Pancreas (tissue), 10 donors: ENCODE measurements at regions not wholly inside any gene's neighbourhood (a gene's known extent, or its start where the extent isn't known, plus 50 kb on each side); places are given as distances from the start of the nearest gene placed in this dataset.
"Not testable (repeated sequence)": the region's sequence is repeated elsewhere in the genome, so short reads cannot be mapped to it uniquely, and the experiment has no call there.

Experiments
- ATAC-seq, 4 donors: fragments of 200-7000 bp; cut with Tn5 transposase; one replicate each; pipeline versions ENCODE4 v1.8.0 to v1.9.1; 2020; ENCODE audit warnings: mild to moderate bottlenecking in 4 of 4, moderate library complexity in 4 of 4
- DNase-seq, 6 donors: peaks; one replicate each; pipeline ENCODE4 v3.0.0-alpha.2; 2020
- FAIRE-seq: peaks from 2 replicates; lab custom pipeline; 2012; peaks lifted over from hg19 to GRCh38; lab: Jason Lieb, UNC
- H3K27ac ChIP-seq, 4 donors: fragments of 200-600 bp; sonication (generic); 1 replicate in 3 of 4; 2 replicates in 1 of 4; pipeline versions ENCODE4 v1.5.0 to v1.8.0; 2020
- H3K27me3 ChIP-seq, 4 donors: fragments of 200-600 bp; one replicate each; pipeline ENCODE4 v1.8.0; 2021
- H3K36me3 ChIP-seq, 3 donors: fragments of 200-600 bp; sonication (generic) in 1 of 3; one replicate each; pipeline versions ENCODE4 v1.5.0 to v1.8.0; 2020 to 2021
- H3K4me1 ChIP-seq, 3 donors: fragments of 200-600 bp; one replicate each; pipeline ENCODE4 v1.8.0; 2021
- H3K4me3 ChIP-seq, 4 donors: fragments of 200-600 bp; sonication (generic) in 2 of 4; one replicate each; pipeline versions ENCODE4 v1.5.0 to v1.8.0; 2020 to 2021
- H3K9me3 ChIP-seq, 4 donors: fragments of 200-600 bp; one replicate each; pipeline ENCODE4 v1.8.0; 2021
- WGBS, 2 donors: extraction: QIAGEN DNeasy Blood & Tissue Kit; methylation state at CpG; one replicate each; pipeline ENCODE4 v1.1.7; 2013; 5-methylcytosine and 5-hydroxymethylcytosine counted together
- intact Hi-C, 3 donors: fragments of 100-400 bp; cut with DNase I; formaldehyde crosslinking; loops; one replicate each; pipeline versions ENCODE4 v1.11.1 to v1.14.2; 2022
- donor health status: healthy with polysubstance abuse.
- donor health status: DM: no; HTN: no; CAD: no; lungs with moderate emphysema.
- donor health status: DM: no; HTN: no; CAD: no.
- donor health status: control.
- donor health status: control.
- donor health status: Bipolar disorder and iron deficiency.
- donor health status: DM: yes; HTN: yes; CAD: no.
- donor health status: DM: no; HTN: no; CAD: no.
- donor health status: DM: no; HTN: no; CAD: no.
- donor health status: DM: yes; HTN: yes; CAD: no.

- H3K36me3 ChIP-seq, H3K27ac ChIP-seq, DNase-seq, H3K9me3 ChIP-seq, H3K4me3 ChIP-seq, ATAC-seq, H3K4me1 ChIP-seq, FAIRE-seq, intact Hi-C loops, H3K27me3 ChIP-seq: not testable (repeated sequence)
- 77 to 86% methylated on average over 6 of the region's 6 CpGs for WGBS, 2 donors
Observed at GRCh38 chr1:16794609-16795008, 54.3 kb downstream of the RNU1-4 start.

DNA sequence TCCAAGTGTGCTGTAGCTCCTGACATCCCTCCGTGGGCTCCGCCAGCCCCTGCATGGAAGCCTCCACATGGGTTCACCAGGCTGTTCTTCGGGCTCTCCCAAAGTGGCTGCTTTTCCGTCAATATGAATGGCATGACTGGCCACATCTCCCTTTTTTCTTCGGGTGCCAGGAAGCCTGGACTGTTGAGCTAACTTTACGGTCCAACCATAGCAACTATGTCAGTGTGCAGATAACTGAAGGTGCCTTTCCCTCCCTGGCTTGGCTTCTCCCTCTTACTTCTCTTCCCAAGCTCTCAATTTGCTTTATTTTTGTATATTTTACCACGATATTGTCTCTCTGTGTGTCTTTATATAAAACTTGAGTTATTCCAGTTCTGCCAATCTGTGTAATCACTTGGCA is 54.8 kb downstream of the RNU1-4 start:
- WGBS, 2 donors, result 81 to 92% methylated on average over 5 to 6 of the region's 7 CpGs
- ATAC-seq, H3K27ac ChIP-seq, H3K27me3 ChIP-seq, intact Hi-C loops, H3K9me3 ChIP-seq, FAIRE-seq, DNase-seq, H3K36me3 ChIP-seq, H3K4me3 ChIP-seq, H3K4me1 ChIP-seq: not testable (repeated sequence)

DNA sequence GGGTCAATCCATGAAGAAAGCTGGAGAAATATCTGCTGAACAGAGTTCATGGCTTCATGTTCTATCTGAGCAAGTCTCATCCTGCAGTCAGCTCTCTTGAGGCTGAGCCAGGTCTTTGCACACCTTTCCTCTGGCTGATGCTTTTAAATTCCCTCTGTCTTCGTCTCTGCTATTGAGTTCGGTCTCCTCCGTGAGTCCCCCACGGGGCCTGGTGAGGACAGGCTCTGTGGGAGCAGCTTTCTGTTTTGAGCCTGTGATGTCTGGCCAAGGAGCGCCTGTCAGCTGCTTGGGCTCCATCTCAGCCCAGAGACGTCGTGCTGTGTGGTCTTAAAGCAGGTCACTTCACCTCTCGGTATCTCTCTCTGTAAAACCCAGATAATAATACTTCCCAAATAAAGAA is 55.9 kb downstream of the RNU1-4 start:
- intact Hi-C loops, H3K4me1 ChIP-seq, ATAC-seq, H3K4me3 ChIP-seq, H3K36me3 ChIP-seq, H3K27me3 ChIP-seq, DNase-seq, H3K27ac ChIP-seq, FAIRE-seq, H3K9me3 ChIP-seq: not testable (repeated sequence)
- 78% methylated on average over 8 of the region's 8 CpGs for WGBS, 2 donors

DNA sequence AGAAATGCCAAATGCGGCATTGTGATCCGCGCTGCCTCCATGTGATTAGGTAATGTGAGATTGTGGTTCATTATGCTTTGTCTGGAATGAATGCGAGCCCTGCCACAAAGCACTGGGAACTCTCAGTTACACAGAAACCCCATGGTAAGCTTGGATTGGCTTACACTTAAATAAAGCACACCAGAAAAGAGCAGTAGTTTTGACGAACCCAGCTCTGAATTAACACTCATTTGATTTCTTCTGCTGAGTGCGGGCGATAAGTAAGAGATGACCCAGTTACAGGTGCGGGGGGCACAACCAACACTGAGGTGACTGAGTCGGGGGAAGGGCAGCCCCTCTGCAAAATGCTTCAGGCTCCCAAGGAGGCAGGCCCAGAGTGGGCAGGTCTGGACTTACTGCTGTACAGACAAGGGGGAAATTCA is 56.3 kb downstream of the RNU1-4 start:
- peak in 1 of 4 donors; percentile 11 for ATAC-seq
- 83 to 90% methylated on average over 9 of the region's 9 CpGs for WGBS, 2 donors
- not testable (repeated sequence) for FAIRE-seq

DNA sequence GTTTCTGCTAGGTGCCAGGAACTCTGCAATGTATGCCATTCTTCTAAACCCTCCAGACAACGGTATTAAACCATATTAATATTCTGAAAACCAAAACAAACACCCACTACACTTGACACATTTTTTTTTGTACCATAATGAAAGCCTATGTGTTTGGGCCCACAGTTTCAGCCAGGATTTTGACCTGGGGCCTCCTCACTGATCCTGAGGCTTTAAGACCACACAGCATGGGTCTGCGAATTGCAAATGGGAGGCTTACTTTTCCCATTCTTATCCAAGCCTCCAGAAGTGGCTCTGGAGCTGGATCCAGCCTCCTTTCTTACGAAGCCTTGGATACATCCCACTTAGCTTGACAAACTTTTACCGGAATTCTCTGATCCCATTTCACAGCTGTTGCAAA is 56.7 kb downstream of the RNU1-4 start:
- H3K27me3 ChIP-seq, FAIRE-seq, H3K4me1 ChIP-seq, H3K27ac ChIP-seq, H3K4me3 ChIP-seq, intact Hi-C loops, ATAC-seq, DNase-seq, H3K36me3 ChIP-seq, H3K9me3 ChIP-seq: not testable (repeated sequence)
- 46 to 77% methylated on average over 2 to 4 of the region's 4 CpGs for WGBS, 2 donors

More for the DNA sequence above, 56.3 kb downstream of the RNU1-4 start:
- peak in 1 of 6 donors; percentile 29 for DNase-seq
- H3K4me3 ChIP-seq, H3K27me3 ChIP-seq, intact Hi-C loops, H3K36me3 ChIP-seq, H3K27ac ChIP-seq, H3K4me1 ChIP-seq, H3K9me3 ChIP-seq: not testable (repeated sequence)

DNA sequence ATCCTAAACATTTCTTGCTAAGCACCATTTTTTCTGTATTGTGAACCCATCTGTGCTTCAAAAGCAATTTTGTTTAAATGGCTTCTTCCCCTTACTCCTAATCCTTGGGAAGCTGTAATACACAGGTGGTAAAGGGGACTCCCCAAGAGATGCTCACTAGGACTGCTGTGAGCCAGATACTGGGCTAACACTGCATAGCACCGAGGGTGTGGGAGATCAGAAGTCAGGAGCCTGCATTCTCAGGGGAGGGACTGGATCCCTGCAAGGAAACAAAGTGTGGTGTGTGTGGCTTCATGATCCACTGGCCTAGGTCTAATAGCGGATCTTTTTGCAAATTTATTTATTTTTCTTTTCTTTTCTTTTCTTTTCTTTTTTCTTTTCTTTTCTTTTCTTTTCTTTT is 57.7 kb downstream of the RNU1-4 start:
- 86 to 87% methylated on average over 2 of the region's 2 CpGs for WGBS, 2 donors
- H3K4me1 ChIP-seq, FAIRE-seq, H3K27me3 ChIP-seq, ATAC-seq, H3K27ac ChIP-seq, intact Hi-C loops, DNase-seq, H3K4me3 ChIP-seq, H3K9me3 ChIP-seq, H3K36me3 ChIP-seq: not testable (repeated sequence)
